ENCODE measurements at regions not wholly inside any gene's neighbourhood (a gene's known extent, or its start where the extent isn't known, plus 50 kb on each side); places are given as distances from the start of the nearest gene placed in this dataset.

GRCh38 chr11:15896026-15896425 lies 460.3 kb downstream of the SOX6 start:
- intact Hi-C loops (cut with micrococcal nuclease) = no loop called here
- CTCF ChIA-PET = no interaction called here
- DNase-seq = no peak
- H3K9me3 Mint-ChIP-seq = no peaks in the 10 kb centered on the region
- H3K4me3 Mint-ChIP-seq = no peak overlapping the region
- no peaks in the 10 kb centered on the region for H3K36me3 Mint-ChIP-seq (ENCODE audit: low read depth)
- H3K27me3 Mint-ChIP-seq (ENCODE audit: low read depth) = no peaks in the 10 kb centered on the region
- H3K27ac Mint-ChIP-seq = no peak overlapping the region
- H3K4me1 Mint-ChIP-seq (ENCODE audit: low read depth) = no peaks in the 10 kb centered on the region

- no peak for DNase-seq
- Mint-ChIP-seq H3K27ac (no peak overlapping the region), H3K36me3 (ENCODE audit: low read depth) (no peaks in the 10 kb centered on the region), H3K4me1 (ENCODE audit: low read depth) (no peaks in the 10 kb centered on the region), H3K27me3 (ENCODE audit: low read depth) (no peaks in the 10 kb centered on the region), H3K9me3 (no peaks in the 10 kb centered on the region), H3K4me3 (no peak overlapping the region)
- CTCF ChIA-PET = no interaction called here
- intact Hi-C loops (cut with micrococcal nuclease) = no loop called here
Observed at GRCh38 chr11:15896530-15896929, 459.8 kb downstream of the SOX6 start.

GRCh38 chr11:15897211-15897960 lies 459.0 kb downstream of the SOX6 start:
- H3K4me1 Mint-ChIP-seq (ENCODE audit: low read depth) = no peaks in the 10 kb centered on the region
- intact Hi-C loops (cut with micrococcal nuclease) = no loop called here
- CTCF ChIA-PET = no interaction called here
- no peaks in the 10 kb centered on the region for H3K36me3 Mint-ChIP-seq (ENCODE audit: low read depth)
- H3K27ac Mint-ChIP-seq = no peak overlapping the region
- H3K9me3 Mint-ChIP-seq = no peaks in the 10 kb centered on the region
- DNase-seq = no peak
- H3K4me3 Mint-ChIP-seq = no peak overlapping the region
- no peaks in the 10 kb centered on the region for H3K27me3 Mint-ChIP-seq (ENCODE audit: low read depth)

GRCh38 chr11:15901054-15901453 lies 455.3 kb downstream of the SOX6 start:
- H3K9me3 Mint-ChIP-seq = no peaks in the 10 kb centered on the region
- H3K4me3 Mint-ChIP-seq = no peak overlapping the region
- H3K4me1 Mint-ChIP-seq (ENCODE audit: low read depth) = no peaks in the 10 kb centered on the region
- H3K27me3 Mint-ChIP-seq (ENCODE audit: low read depth) = no peaks in the 10 kb centered on the region
- DNase-seq = no peak
- H3K27ac Mint-ChIP-seq = no peak overlapping the region
- intact Hi-C loops (cut with micrococcal nuclease) = no loop called here
- H3K36me3 Mint-ChIP-seq (ENCODE audit: low read depth) = no peaks in the 10 kb centered on the region
- CTCF ChIA-PET = interaction anchor here (0.9 kb wide), 1 partner anchor 31 kb away, joined by 5 read pairs; no protein-coding TSS in a partner anchor

DNA sequence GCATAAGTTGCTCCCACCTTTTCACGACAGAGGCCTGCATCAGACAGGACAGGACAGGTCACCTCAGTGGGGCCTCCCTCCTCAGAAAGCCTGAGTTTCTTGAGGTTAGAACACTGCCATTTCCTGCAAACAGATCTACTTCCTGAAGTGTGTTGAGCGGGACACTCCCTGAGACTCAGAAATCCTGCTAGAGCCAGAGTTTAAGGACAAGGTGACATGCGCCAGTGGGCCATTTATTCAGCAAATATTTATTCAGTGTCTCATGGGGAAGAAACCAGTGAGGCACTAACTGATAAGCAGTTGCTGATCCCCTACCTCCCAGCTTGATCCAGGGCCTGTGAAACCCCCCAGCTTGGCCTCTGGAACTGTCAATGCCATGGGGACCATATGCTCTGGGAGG lies 454.6 kb downstream of the SOX6 start:
- CTCF ChIA-PET = no interaction called here
- H3K9me3 Mint-ChIP-seq = no peaks in the 10 kb centered on the region

DNA sequence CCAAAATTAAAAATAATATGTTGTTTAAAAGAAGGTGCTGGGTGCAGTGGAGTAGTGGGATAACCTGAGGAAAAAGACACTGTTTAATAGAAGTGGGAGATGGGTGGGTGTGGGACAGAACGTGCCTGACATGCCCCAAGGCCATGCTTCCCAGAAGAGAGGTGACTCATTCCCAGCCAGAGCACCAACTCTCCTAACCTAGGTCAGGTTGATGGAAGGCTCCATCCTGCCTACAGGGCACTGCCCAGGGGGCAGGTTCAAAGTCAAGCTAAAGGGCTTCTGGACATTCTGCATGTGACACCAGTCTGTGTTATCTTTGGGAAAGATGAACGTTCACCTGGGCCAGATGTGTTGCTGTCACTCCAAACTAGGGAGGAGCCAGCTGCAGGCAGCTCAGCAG lies 453.1 kb downstream of the SOX6 start:
- intact Hi-C loops (cut with micrococcal nuclease) = no loop called here
- no peaks in the 10 kb centered on the region for H3K36me3 Mint-ChIP-seq (ENCODE audit: low read depth)
- no peaks in the 10 kb centered on the region for H3K4me1 Mint-ChIP-seq (ENCODE audit: low read depth)
- H3K4me3 Mint-ChIP-seq = no peak overlapping the region
- CTCF ChIA-PET = interaction anchor here (0.6 kb wide), 1 partner anchor 132 kb away, joined by 3 read pairs; no protein-coding TSS in a partner anchor
- no peak for DNase-seq
- H3K27me3 Mint-ChIP-seq (ENCODE audit: low read depth) = no peaks in the 10 kb centered on the region
- H3K27ac Mint-ChIP-seq = no peak overlapping the region
- H3K9me3 Mint-ChIP-seq = no peaks in the 10 kb centered on the region

More for the DNA sequence above, 454.6 kb downstream of the SOX6 start:
- Mint-ChIP-seq H3K4me3 (no peak overlapping the region), H3K4me1 (ENCODE audit: low read depth) (no peaks in the 10 kb centered on the region), H3K27me3 (ENCODE audit: low read depth) (no peaks in the 10 kb centered on the region), H3K36me3 (ENCODE audit: low read depth) (no peaks in the 10 kb centered on the region), H3K27ac (no peak overlapping the region)
- no peak for DNase-seq
- intact Hi-C loops (cut with micrococcal nuclease) = no loop called here

DNA sequence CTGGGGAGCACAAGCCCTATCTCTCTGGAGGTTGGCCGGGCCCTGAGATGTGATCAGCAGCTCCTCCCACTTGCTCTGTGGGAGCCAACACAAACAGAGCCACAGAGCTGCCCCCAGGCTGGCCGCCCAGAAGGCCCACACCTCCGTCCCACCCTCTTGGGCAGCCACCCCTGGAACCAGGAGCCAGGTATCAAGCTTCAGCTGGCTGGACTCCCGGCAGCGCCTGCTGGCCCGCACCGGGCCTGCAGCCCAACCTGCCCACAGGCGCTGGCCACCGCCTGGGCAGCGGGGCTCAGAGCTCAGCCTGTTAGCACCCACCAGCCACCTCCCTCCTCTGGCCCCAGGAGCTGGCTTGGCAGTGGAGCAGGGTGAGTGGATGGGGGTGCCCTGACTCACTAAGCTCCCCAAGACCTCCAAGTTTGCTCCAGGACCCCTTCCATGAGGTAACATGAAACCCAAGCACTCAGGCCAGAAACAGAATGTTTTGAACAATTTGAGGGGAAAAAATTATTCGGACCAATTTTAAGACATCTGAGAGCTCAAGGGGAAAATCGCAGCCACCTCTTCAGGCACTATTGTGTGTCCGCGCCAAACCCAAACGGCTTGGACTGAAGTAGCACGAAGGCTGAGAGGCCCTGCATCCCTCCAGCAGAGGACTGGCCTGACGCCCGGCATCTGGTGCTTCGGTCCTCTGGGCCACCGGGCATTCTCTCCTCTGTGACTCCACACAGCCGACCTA lies 450.8 kb downstream of the SOX6 start:
- CTCF ChIA-PET = interaction anchor here (0.5 kb wide), 2 partner anchors 193 to 393 kb away, joined by 3 read pairs; no protein-coding TSS in a partner anchor
- intact Hi-C loops (cut with micrococcal nuclease) = no loop called here

DNA sequence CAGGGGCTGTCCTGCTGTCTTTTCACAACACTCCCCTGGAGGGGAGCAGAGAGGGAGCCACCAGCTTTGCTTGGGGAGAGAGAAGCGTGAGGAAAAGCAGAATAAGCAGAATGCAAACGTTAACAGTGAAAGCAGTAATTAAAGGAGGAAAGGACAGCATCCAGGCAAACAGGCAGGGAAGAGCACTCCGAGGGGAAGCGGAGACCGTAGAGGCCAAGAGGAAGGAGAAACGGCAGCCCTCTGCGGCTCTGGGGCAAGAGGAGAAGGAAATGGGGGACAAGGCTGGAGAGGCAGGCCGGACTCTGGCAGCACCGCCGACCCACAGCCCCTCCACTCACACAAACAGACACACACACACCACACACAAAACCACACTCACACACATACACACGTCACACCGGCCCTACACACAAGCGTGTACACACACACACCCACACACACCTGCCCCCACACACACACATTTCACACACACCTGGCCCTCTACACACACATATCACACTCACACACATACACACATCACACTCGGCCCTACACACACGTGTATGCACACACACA lies 449.8 kb downstream of the SOX6 start:
- intact Hi-C loops (cut with micrococcal nuclease) = no loop called here
- CTCF ChIA-PET = no interaction called here
- no peak for DNase-seq
- Mint-ChIP-seq H3K4me1 (ENCODE audit: low read depth) (no peaks in the 10 kb centered on the region), H3K4me3 (no peak overlapping the region), H3K9me3 (no peaks in the 10 kb centered on the region), H3K27me3 (ENCODE audit: low read depth) (no peaks in the 10 kb centered on the region), H3K27ac (no peak overlapping the region), H3K36me3 (ENCODE audit: low read depth) (no peaks in the 10 kb centered on the region)

More for the DNA sequence above, 450.8 kb downstream of the SOX6 start:
- Mint-ChIP-seq H3K36me3 (ENCODE audit: low read depth) (no peaks in the 10 kb centered on the region), H3K27ac (no peak overlapping the region), H3K4me3 (no peak overlapping the region), H3K9me3 (no peaks in the 10 kb centered on the region), H3K4me1 (ENCODE audit: low read depth) (no peaks in the 10 kb centered on the region), H3K27me3 (ENCODE audit: low read depth) (no peaks in the 10 kb centered on the region)
- no peak for DNase-seq

GRCh38 chr11:15907806-15908205 lies 448.5 kb downstream of the SOX6 start:
- Mint-ChIP-seq H3K4me3 (no peak overlapping the region), H3K9me3 (no peaks in the 10 kb centered on the region)
- CTCF ChIA-PET = no interaction called here

DNA sequence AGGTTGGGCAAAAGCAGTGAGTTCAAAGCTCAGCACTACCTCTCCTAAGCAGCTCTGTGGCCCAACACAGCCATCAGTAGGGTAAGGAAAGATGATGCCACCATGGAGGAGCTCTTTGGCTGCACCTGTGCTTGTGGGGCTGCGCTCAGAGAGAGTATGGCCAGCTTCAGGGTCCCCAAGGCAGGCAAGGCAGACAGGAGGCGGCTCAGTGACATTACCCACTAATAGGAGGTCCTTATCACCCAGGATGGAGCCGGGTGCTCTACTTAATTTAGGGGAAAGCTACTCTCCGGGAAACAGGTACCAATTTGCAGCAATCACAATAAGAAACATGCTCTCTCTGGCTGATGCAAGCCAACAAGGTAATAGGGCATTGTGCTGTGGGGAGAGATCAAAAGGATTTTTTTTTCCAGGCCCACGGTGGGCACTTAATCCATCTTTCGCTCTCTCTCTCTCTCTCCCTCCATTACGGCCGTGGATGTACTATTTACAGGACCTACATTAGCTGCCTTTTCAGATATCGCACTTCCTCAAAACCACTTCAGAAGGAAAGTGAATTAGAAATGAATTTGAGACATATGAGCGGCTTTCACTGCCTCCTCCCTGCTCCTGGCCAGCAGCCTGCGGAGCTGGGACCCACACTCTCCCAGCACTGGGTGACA lies 446.3 kb downstream of the SOX6 start:
- Mint-ChIP-seq H3K27me3 (ENCODE audit: low read depth) (no peaks in the 10 kb centered on the region), H3K4me3 (no peak overlapping the region), H3K27ac (no peak overlapping the region), H3K36me3 (ENCODE audit: low read depth) (no peaks in the 10 kb centered on the region), H3K4me1 (ENCODE audit: low read depth) (no peaks in the 10 kb centered on the region), H3K9me3 (no peaks in the 10 kb centered on the region)
- DNase-seq = no peak
- intact Hi-C loops (cut with micrococcal nuclease) = no loop called here
- CTCF ChIA-PET = no interaction called here

More at GRCh38 chr11:15907806-15908205, 448.5 kb downstream of the SOX6 start:
- DNase-seq = no peak
- intact Hi-C loops (cut with micrococcal nuclease) = no loop called here
- Mint-ChIP-seq H3K27ac (no peak overlapping the region), H3K4me1 (ENCODE audit: low read depth) (no peaks in the 10 kb centered on the region), H3K36me3 (ENCODE audit: low read depth) (no peaks in the 10 kb centered on the region), H3K27me3 (ENCODE audit: low read depth) (no peaks in the 10 kb centered on the region)

GRCh38 chr11:15910761-15911160 lies 445.6 kb downstream of the SOX6 start:
- Mint-ChIP-seq H3K27ac (no peak overlapping the region), H3K4me3 (no peak overlapping the region), H3K36me3 (ENCODE audit: low read depth) (no peaks in the 10 kb centered on the region), H3K4me1 (ENCODE audit: low read depth) (no peaks in the 10 kb centered on the region), H3K27me3 (ENCODE audit: low read depth) (no peaks in the 10 kb centered on the region), H3K9me3 (no peaks in the 10 kb centered on the region)
- no peak for DNase-seq
- intact Hi-C loops (cut with micrococcal nuclease) = no loop called here
- CTCF ChIA-PET = no interaction called here

DNA sequence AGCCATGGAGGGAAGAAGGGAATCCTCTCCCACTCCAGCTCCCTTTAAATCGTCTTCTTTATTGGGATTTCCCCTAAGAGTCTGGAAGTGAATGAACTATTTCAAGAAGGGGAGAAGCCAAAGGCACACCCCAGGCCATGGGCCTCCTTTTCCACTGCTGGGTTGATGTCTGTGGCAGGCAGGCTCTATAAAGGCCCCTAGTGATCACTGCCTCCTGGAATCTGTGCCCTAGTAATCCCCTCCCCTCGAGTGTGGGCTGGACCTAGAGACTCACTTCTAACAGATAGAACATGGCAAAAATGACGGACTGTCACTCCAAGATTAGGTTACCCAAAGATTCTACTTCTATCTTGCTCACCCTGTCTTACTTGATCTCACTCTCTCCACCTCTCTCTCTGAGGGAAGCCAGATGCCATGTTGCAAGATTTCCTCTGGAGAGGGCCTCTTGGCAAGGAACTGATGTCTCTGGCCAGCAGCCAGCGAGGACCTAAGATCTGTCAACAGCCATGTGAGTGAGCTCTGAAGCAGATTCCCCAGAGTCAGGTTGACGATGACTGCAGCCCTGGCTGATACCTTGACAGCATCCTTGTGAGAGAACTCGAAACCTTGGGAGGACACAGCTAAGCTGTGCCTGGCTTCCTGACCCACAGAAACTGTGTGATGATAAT lies 444.8 kb downstream of the SOX6 start:
- no peak for DNase-seq
- no peaks in the 10 kb centered on the region for H3K9me3 Mint-ChIP-seq
- CTCF ChIA-PET = interaction anchor here (0.5 kb wide), 1 partner anchor 55 kb away, joined by 9 read pairs; no protein-coding TSS in a partner anchor
- H3K4me3 Mint-ChIP-seq = no peak overlapping the region
- intact Hi-C loops (cut with micrococcal nuclease) = no loop called here
- no peaks in the 10 kb centered on the region for H3K36me3 Mint-ChIP-seq (ENCODE audit: low read depth)
- no peaks in the 10 kb centered on the region for H3K27me3 Mint-ChIP-seq (ENCODE audit: low read depth)
- H3K4me1 Mint-ChIP-seq (ENCODE audit: low read depth) = no peaks in the 10 kb centered on the region
- no peak overlapping the region for H3K27ac Mint-ChIP-seq
